ENCODE measurements at regions not wholly inside any gene's neighbourhood (a gene's known extent, or its start where the extent isn't known, plus 50 kb on each side); places are given as distances from the start of the nearest gene placed in this dataset.
A peak's percentile ranks its signal among the peaks of the same experiment; 100 is the strongest.
"Not testable (repeated sequence)": the region's sequence is repeated elsewhere in the genome, so short reads cannot be mapped to it uniquely, and the experiment has no call there.

GRCh38 chr6:33885132-33886057, 81.6 kb upstream of the MLN start:
- Histone ChIP-seq H3K9me3 (ENCODE audit: insufficient read depth, low read depth) (no peaks in the 10 kb centered on the region), H3K4me1 (replicated peaks; ENCODE audit: insufficient read depth) (peaks cover 14% of the 10 kb centered on the region), H3K4me2 (peak overlapping the region; percentile 33; the same call in 1 of the 2 replicates), H3K27me3 (ENCODE audit: insufficient read depth, low read depth) (peaks cover 47% of the 10 kb centered on the region), H3K9me2 (ENCODE audit: insufficient read depth) (no peaks in the 10 kb centered on the region), H3K79me2 (ENCODE audit: low read depth) (no peaks in the 10 kb centered on the region), H2AFZ (no peak overlapping the region), H3F3A (ENCODE audit: insufficient read depth, low read depth) (no peaks in the 10 kb centered on the region), H3K4me3 (no peak overlapping the region), H3K27ac (no peak overlapping the region), H3K36me3 (ENCODE audit: low read depth) (no peaks in the 10 kb centered on the region), H4K20me1 (ENCODE audit: insufficient read depth) (no peaks in the 10 kb centered on the region)
- POLR2A ChIA-PET (ENCODE audit: unreplicated experiment), result no interaction called here
- CTCF ChIA-PET, result no interaction called here
- BruUV-seq (replicated peaks), result no TSS peak
- peak in 1 of 2 experiments; percentile 8 for DNase-seq
- intact Hi-C loops (cut with micrococcal nuclease; ENCODE audit: unreplicated experiment), result no loop called here
- TF ChIP-seq, protein P1, sequence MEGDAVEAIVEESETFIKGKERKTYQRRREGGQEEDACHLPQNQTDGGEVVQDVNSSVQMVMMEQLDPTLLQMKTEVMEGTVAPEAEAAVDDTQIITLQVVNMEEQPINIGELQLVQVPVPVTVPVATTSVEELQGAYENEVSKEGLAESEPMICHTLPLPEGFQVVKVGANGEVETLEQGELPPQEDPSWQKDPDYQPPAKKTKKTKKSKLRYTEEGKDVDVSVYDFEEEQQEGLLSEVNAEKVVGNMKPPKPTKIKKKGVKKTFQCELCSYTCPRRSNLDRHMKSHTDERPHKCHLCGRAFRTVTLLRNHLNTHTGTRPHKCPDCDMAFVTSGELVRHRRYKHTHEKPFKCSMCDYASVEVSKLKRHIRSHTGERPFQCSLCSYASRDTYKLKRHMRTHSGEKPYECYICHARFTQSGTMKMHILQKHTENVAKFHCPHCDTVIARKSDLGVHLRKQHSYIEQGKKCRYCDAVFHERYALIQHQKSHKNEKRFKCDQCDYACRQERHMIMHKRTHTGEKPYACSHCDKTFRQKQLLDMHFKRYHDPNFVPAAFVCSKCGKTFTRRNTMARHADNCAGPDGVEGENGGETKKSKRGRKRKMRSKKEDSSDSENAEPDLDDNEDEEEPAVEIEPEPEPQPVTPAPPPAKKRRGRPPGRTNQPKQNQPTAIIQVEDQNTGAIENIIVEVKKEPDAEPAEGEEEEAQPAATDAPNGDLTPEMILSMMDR (conservative IDR thresholded peaks at IDR 0.05), result no peak
- TF ChIP-seq EZH2 (IDR thresholded peaks at IDR 0.05; ENCODE audit: low read depth), result no peak

GRCh38 chr6:33883621-33884020, 79.8 kb upstream of the MLN start:
- BruUV-seq (replicated peaks); CTCF ChIA-PET; H2AFZ ChIP-seq; DNase-seq; H3K4me2 ChIP-seq; H3K4me3 ChIP-seq; H3K36me3 ChIP-seq (ENCODE audit: low read depth); POLR2A ChIA-PET (ENCODE audit: unreplicated experiment); intact Hi-C loops (cut with micrococcal nuclease; ENCODE audit: unreplicated experiment); H3K27ac ChIP-seq; H4K20me1 ChIP-seq (ENCODE audit: insufficient read depth); H3K9me3 ChIP-seq (ENCODE audit: insufficient read depth, low read depth); H3K79me2 ChIP-seq (ENCODE audit: low read depth); H3F3A ChIP-seq (ENCODE audit: insufficient read depth, low read depth); H3K9me2 ChIP-seq (ENCODE audit: insufficient read depth): not testable (repeated sequence)
- Histone ChIP-seq H3K4me1 (replicated peaks; ENCODE audit: insufficient read depth) (peaks cover 14% of the 10 kb centered on the region), H3K27me3 (ENCODE audit: insufficient read depth, low read depth) (peaks cover 44% of the 10 kb centered on the region)

GRCh38 chr6:33882154-33882553, 78.4 kb upstream of the MLN start:
- Histone ChIP-seq H3K4me1 (replicated peaks; ENCODE audit: insufficient read depth) (peaks cover 14% of the 10 kb centered on the region), H4K20me1 (ENCODE audit: insufficient read depth) (no peaks in the 10 kb centered on the region), H3K9me2 (ENCODE audit: insufficient read depth) (no peaks in the 10 kb centered on the region), H3K4me3 (no peak overlapping the region), H2AFZ (no peak overlapping the region), H3K27me3 (ENCODE audit: insufficient read depth, low read depth) (peaks cover 40% of the 10 kb centered on the region), H3K9me3 (ENCODE audit: insufficient read depth, low read depth) (no peaks in the 10 kb centered on the region), H3K4me2 (no peak overlapping the region), H3K36me3 (ENCODE audit: low read depth) (no peaks in the 10 kb centered on the region), H3K79me2 (ENCODE audit: low read depth) (no peaks in the 10 kb centered on the region), H3F3A (ENCODE audit: insufficient read depth, low read depth) (no peaks in the 10 kb centered on the region), H3K27ac (no peak overlapping the region)
- intact Hi-C loops (cut with micrococcal nuclease; ENCODE audit: unreplicated experiment), result no loop called here
- DNase-seq, result no peak
- TF ChIP-seq, protein P1 (conservative IDR thresholded peaks at IDR 0.05), result no peak
- TF ChIP-seq EZH2 (IDR thresholded peaks at IDR 0.05; ENCODE audit: low read depth), result no peak
- ChIA-PET CTCF (no interaction called here), POLR2A (ENCODE audit: unreplicated experiment) (no interaction called here)
- no TSS peak for BruUV-seq (replicated peaks)
